A673 (cell line): ENCODE measurements at regions not wholly inside any gene's neighbourhood (a gene's known extent, or its start where the extent isn't known, plus 50 kb on each side); places are given as distances from the start of the nearest gene placed in this dataset.
A peak's percentile ranks its signal among the peaks of the same experiment; 100 is the strongest.

Experiments used
- BruUV-seq: library from RNA; stranded (reverse); fragments of 400-500 nt; replicated peaks from 2 replicates; lab custom pipeline; 2021; lab: Mats Ljungman, UMichigan
- CTCF ChIA-PET: fragments of 300-600 bp; sonication (Branson Sonifier 250); formaldehyde crosslinking; loops from one replicate; lab custom pipeline; 2022; ENCODE audit warnings: antibody characterized with exemption; lab: Charles Lee
- POLR2A ChIA-PET: fragments of 300-600 bp; sonication (Branson Sonifier 250); formaldehyde crosslinking; loops from one replicate; lab custom pipeline; 2022; ENCODE audit warnings: antibody characterized with exemption; ENCODE audit not compliant: low non-redundant PET; lab: Charles Lee
- DNase-seq: peaks from one replicate; pipeline ENCODE4 v3.0.0-alpha.2; 2015; ENCODE audit warnings: low spot score
- H3K27ac ChIP-seq: fragments of 200-600 bp; sonication (generic); 2 replicates; pipeline ENCODE4 v1.5.1; 2016; ENCODE audit warnings: mixed run types, low read depth, mild to moderate bottlenecking, mixed read lengths, antibody characterized with exemption, low read length; ENCODE audit not compliant: poor library complexity, severe bottlenecking
- H3K27me3 ChIP-seq: fragments of 200-600 bp; sonication (generic); replicated peaks from 2 replicates; pipeline ENCODE4 v1.6.1; 2017; ENCODE audit warnings: mixed run types, low read depth, mild to moderate bottlenecking, mixed read lengths, antibody characterized with exemption, low read length; ENCODE audit not compliant: insufficient read depth, poor library complexity
- H3K36me3 ChIP-seq: fragments of 200-600 bp; sonication (generic); 2 replicates; pipeline ENCODE4 v1.6.1; 2016; ENCODE audit warnings: mixed run types, mild to moderate bottlenecking, mixed read lengths, antibody characterized with exemption, low read length; ENCODE audit not compliant: insufficient read depth, poor library complexity, severe bottlenecking
- H3K4me1 ChIP-seq: fragments of 200-600 bp; sonication (generic); 2 replicates; pipeline ENCODE4 v1.6.1; 2017; ENCODE audit warnings: mixed run types, mild to moderate bottlenecking, mixed read lengths, antibody characterized with exemption, low read length; ENCODE audit not compliant: insufficient read depth, poor library complexity, severe bottlenecking
- H3K4me3 ChIP-seq: fragments of 200-600 bp; sonication (generic); 2 replicates; pipeline ENCODE4 v1.5.1; 2016; ENCODE audit warnings: low read depth, mixed run types, mild to moderate bottlenecking, mixed read lengths, low read length; ENCODE audit not compliant: poor library complexity, severe bottlenecking
- H3K9me3 ChIP-seq: fragments of 200-600 bp; sonication (generic); 2 replicates; pipeline ENCODE4 v1.6.1; 2016; ENCODE audit warnings: mixed run types, low read depth, mild to moderate bottlenecking, mixed read lengths, antibody characterized with exemption, low read length; ENCODE audit not compliant: poor library complexity, severe bottlenecking
- CTCF ChIP-seq: fragments of 300-800, 200-600 bp; sonication (generic); conservative IDR thresholded peaks from 2 replicates; pipeline ENCODE4 v1.5.1; 2017; ENCODE audit warnings: low read depth, mild to moderate bottlenecking, antibody characterized with exemption, low read length, moderate library complexity, mixed read lengths
- EZH2 ChIP-seq: fragments of 200-600 bp; sonication (generic); IDR thresholded peaks from 2 replicates; pipeline ENCODE4 v1.6.1; 2017; ENCODE audit warnings: borderline replicate concordance, low read depth, mild to moderate bottlenecking, mixed read lengths, antibody characterized with exemption, low read length; ENCODE audit not compliant: poor library complexity, severe bottlenecking
- intact Hi-C: fragments of 100-400 bp; cut with micrococcal nuclease; formaldehyde crosslinking; loops from one replicate; pipeline ENCODE4 v1.10.0; 2022; ENCODE audit not compliant: unreplicated experiment

- no TSS peak for BruUV-seq
- CTCF ChIA-PET = no interaction called here
- TF ChIP-seq CTCF (no peak), EZH2 (no peak)
- POLR2A ChIA-PET = no interaction called here
- Histone ChIP-seq H3K9me3 (no peaks in the 10 kb centered on the region), H3K27ac (no peak overlapping the region), H3K4me1 (no peaks in the 10 kb centered on the region), H3K4me3 (no peak overlapping the region), H3K36me3 (no peaks in the 10 kb centered on the region), H3K27me3 (no peaks in the 10 kb centered on the region)
- intact Hi-C loops = loop anchor here (10.0 kb wide), 2 partner anchors 621 to 811 kb away; no protein-coding TSS in a partner anchor
- DNase-seq = no peak
These were observed 119.5 kb downstream of the NUP35 start for GRCh38 chr2:183243758-183244157.

- POLR2A ChIA-PET = interaction anchor here (0.6 kb wide), 1 partner anchor 451 kb away, joined by 5 read pairs; no protein-coding TSS in a partner anchor
- no TSS peak for BruUV-seq
These were observed 120.1 kb downstream of the NUP35 start for GRCh38 chr2:183244300-183244844.

GRCh38 chr2:183248866-183249567, 124.8 kb downstream of the NUP35 start:
- H3K4me1 ChIP-seq = peaks cover 3% of the 10 kb centered on the region
- intact Hi-C loops = loop anchor here (2.0 to 10.0 kb wide), 3 partner anchors 112 to 806 kb away; no protein-coding TSS in a partner anchor
- peak; percentile 60 for DNase-seq
- no peak overlapping the region for H3K27ac ChIP-seq
- no peaks in the 10 kb centered on the region for H3K9me3 ChIP-seq
- H3K4me3 ChIP-seq = no peak overlapping the region
- no peaks in the 10 kb centered on the region for H3K27me3 ChIP-seq
- BruUV-seq = no TSS peak
- no peaks in the 10 kb centered on the region for H3K36me3 ChIP-seq
- POLR2A ChIA-PET = no interaction called here
- TF ChIP-seq EZH2 (no peak), CTCF (peak; percentile 70)
- CTCF ChIA-PET = interaction anchor here (0.6 to 2.0 kb wide), 5 partner anchors 17 to 861 kb away, joined by 3 to 11 read pairs (median 7); no protein-coding TSS in a partner anchor

More at GRCh38 chr2:183244300-183244844, 120.1 kb downstream of the NUP35 start:
- H3K4me1 ChIP-seq = peaks cover 3% of the 10 kb centered on the region
- CTCF ChIA-PET = no interaction called here
- TF ChIP-seq EZH2 = no peak
- no peak for TF ChIP-seq CTCF
- H3K4me3 ChIP-seq = no peak overlapping the region
- H3K27ac ChIP-seq = no peak overlapping the region
- no peaks in the 10 kb centered on the region for H3K9me3 ChIP-seq
- intact Hi-C loops = loop anchor here (10.0 kb wide), 2 partner anchors 620 to 810 kb away; no protein-coding TSS in a partner anchor
- no peaks in the 10 kb centered on the region for H3K27me3 ChIP-seq
- H3K36me3 ChIP-seq = no peaks in the 10 kb centered on the region
- DNase-seq = no peak
